ENCODE measurements at regions not wholly inside any gene's neighbourhood (a gene's known extent, or its start where the extent isn't known, plus 50 kb on each side); places are given as distances from the start of the nearest gene placed in this dataset.

- Histone ChIP-seq H3K9me3 (no peaks in the 10 kb centered on the region), H3K4me3 (no peak overlapping the region), H3K27ac (no peak overlapping the region), H3K27me3 (no peaks in the 10 kb centered on the region), H3K36me3 (no peaks in the 10 kb centered on the region), H3K4me1 (no peaks in the 10 kb centered on the region)
- no peak for DNase-seq (ENCODE audit: low spot score)
- TF ChIP-seq, protein P1, sequence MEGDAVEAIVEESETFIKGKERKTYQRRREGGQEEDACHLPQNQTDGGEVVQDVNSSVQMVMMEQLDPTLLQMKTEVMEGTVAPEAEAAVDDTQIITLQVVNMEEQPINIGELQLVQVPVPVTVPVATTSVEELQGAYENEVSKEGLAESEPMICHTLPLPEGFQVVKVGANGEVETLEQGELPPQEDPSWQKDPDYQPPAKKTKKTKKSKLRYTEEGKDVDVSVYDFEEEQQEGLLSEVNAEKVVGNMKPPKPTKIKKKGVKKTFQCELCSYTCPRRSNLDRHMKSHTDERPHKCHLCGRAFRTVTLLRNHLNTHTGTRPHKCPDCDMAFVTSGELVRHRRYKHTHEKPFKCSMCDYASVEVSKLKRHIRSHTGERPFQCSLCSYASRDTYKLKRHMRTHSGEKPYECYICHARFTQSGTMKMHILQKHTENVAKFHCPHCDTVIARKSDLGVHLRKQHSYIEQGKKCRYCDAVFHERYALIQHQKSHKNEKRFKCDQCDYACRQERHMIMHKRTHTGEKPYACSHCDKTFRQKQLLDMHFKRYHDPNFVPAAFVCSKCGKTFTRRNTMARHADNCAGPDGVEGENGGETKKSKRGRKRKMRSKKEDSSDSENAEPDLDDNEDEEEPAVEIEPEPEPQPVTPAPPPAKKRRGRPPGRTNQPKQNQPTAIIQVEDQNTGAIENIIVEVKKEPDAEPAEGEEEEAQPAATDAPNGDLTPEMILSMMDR (IDR thresholded peaks at IDR 0.05): no peak
Observed at GRCh38 chr4:163622379-163623035, 128.0 kb downstream of the TMA16 start.

- H3K27ac ChIP-seq: no peak overlapping the region
- H3K36me3 ChIP-seq: no peaks in the 10 kb centered on the region
- H3K4me3 ChIP-seq: no peak overlapping the region
- peaks cover 0 to 5% of the 10 kb centered on the region in 2 donors for H3K9me3 ChIP-seq
- TF ChIP-seq, protein P1 (IDR thresholded peaks at IDR 0.05): no peak
- DNase-seq (ENCODE audit: low spot score): no peak
- H3K4me1 ChIP-seq: no peaks in the 10 kb centered on the region
- H3K27me3 ChIP-seq: no peaks in the 10 kb centered on the region
Observed at GRCh38 chr4:163623787-163624186, 129.3 kb downstream of the TMA16 start.

GRCh38 chr4:163624727-163625126, 130.2 kb downstream of the TMA16 start:
- no peak overlapping the region for H3K4me3 ChIP-seq
- H3K9me3 ChIP-seq: peaks cover 0 to 5% of the 10 kb centered on the region in 2 donors
- no peaks in the 10 kb centered on the region for H3K27me3 ChIP-seq
- no peaks in the 10 kb centered on the region for H3K36me3 ChIP-seq
- DNase-seq (ENCODE audit: low spot score): no peak
- no peaks in the 10 kb centered on the region for H3K4me1 ChIP-seq
- no peak overlapping the region for H3K27ac ChIP-seq
- TF ChIP-seq, protein P1 (IDR thresholded peaks at IDR 0.05): no peak

GRCh38 chr4:163631288-163631687, 136.8 kb downstream of the TMA16 start:
- H3K9me3 ChIP-seq: peaks cover 0 to 5% of the 10 kb centered on the region in 2 donors
- TF ChIP-seq, protein P1 (IDR thresholded peaks at IDR 0.05): no peak
- no peak for DNase-seq (ENCODE audit: low spot score)
- H3K4me3 ChIP-seq: no peak overlapping the region
- H3K4me1 ChIP-seq: no peaks in the 10 kb centered on the region
- no peaks in the 10 kb centered on the region for H3K27me3 ChIP-seq
- H3K27ac ChIP-seq: no peak overlapping the region
- no peaks in the 10 kb centered on the region for H3K36me3 ChIP-seq

- no peaks in the 10 kb centered on the region for H3K4me1 ChIP-seq
- DNase-seq (ENCODE audit: low spot score): no peak
- TF ChIP-seq, protein P1 (IDR thresholded peaks at IDR 0.05): no peak
Observed at GRCh38 chr4:163638909-163639308, 144.4 kb downstream of the TMA16 start.

GRCh38 chr4:163649557-163650091, 155.1 kb downstream of the TMA16 start:
- Histone ChIP-seq H3K4me3 (no peak overlapping the region), H3K27ac (no peak overlapping the region), H3K36me3 (no peaks in the 10 kb centered on the region), H3K9me3 (peaks cover 0 to 20% of the 10 kb centered on the region in 2 donors), H3K4me1 (no peaks in the 10 kb centered on the region), H3K27me3 (no peaks in the 10 kb centered on the region)
- no peak for DNase-seq (ENCODE audit: low spot score)
- TF ChIP-seq, protein P1 (IDR thresholded peaks at IDR 0.05): no peak

More at GRCh38 chr4:163638909-163639308, 144.4 kb downstream of the TMA16 start:
- H3K9me3 ChIP-seq: no peaks in the 10 kb centered on the region
- H3K36me3 ChIP-seq: no peaks in the 10 kb centered on the region
- no peak overlapping the region for H3K4me3 ChIP-seq
- no peaks in the 10 kb centered on the region for H3K27me3 ChIP-seq
- no peak overlapping the region for H3K27ac ChIP-seq

Data from right atrium auricular region (tissue), 2 donors.